GM18507 (cell line): ENCODE measurements at regions not wholly inside any gene's neighbourhood (a gene's known extent, or its start where the extent isn't known, plus 50 kb on each side); places are given as distances from the start of the nearest gene placed in this dataset.

Experiments
- DNase-seq: peaks from one replicate; pipeline ENCODE4 v3.0.0; 2011; ENCODE audit warnings: low read depth; ENCODE audit not compliant: insufficient read length; ENCODE audit errors: extremely low spot score
- FAIRE-seq: peaks from 2 replicates; lab custom pipeline; 2011; peaks lifted over from hg19 to GRCh38; lab: Jason Lieb, UNC

DNA sequence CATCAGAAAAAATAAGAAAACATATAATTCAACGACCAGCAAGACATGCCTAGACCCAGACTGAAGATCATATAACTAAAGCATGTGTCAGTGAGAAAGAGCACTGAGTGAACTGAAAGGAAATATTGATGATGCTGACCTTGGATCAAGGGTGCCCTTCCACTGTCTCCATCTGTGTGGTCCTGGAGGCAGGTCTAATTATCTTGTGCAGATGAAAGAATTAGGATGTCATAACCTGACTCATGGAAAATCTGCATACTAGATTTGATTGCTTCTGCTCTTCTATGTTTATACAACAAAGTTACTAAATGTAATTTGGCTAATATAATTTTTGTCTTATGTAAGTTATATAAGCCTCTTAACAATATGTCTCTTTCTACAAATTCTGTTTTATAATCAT is 264.6 kb upstream of the TGFBR2 start:
- no peak for FAIRE-seq
- DNase-seq = no peak

DNA sequence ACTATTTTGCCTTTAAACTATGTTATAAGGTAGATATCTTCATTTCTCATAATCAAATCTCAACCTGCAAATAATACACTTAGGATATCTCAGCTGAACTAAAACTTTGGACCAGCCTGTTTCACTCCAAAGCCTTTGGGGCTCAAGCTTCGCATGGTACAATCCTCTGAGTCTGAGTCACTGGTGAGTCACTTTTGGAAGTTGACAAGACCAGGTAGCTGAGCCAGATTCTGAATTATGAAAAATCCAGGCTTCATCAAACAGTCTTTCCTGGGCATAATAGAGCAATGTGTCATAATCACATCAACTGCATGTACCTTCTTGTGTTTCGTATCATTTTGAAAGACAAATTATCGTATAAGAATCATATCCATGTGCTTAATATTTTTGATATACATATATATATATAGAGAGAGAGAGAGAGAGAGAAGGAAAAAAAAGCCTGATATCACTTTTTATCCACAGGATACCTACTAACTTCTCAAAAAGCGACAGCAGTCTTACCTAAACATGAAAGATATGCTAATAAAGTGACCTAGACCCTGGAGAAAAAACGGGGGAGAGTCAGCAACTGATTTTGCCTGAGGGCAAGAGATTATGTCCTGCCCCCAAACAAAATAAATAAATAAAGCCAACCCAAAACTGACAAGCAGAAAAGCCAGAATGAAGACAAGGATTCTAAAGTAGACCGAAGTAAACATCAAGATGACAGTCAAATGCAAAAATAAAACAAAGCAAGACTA is 263.9 kb upstream of the TGFBR2 start:
- DNase-seq (no peak), FAIRE-seq (no peak)

DNA sequence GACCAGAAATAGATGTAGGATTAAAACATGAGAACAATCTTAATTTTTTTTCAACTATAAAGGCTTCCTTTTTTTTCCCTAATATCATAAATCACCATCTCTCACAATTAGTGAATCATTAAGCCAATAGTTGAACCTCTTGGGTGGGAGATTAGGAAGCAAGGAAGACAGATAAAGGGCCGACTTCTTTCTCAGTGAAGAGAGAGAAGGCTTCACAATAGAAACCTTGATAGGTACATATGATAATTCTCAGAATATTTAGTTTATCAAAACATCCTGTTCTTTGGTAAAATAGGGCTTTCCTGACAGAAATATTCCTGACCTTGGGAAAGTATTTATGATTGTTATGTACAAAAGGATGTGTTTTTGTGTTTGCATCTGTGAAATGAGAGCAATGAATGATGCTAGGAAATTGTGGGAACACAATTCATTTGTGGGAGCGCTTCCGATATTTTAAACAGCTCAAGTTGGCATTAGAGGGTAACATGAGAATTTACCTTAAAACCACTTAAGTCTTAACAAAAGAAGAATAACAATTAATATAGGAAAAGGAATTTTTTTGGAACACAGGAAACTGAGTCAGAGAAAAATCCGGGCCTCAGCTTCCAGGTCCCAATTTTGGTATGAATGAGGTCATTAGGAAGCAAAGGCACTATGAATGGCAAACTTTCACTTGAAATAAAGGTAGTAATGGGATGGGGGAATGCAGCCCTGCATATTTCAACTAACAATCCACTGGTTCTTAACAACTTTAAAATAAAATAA is 263.2 kb upstream of the TGFBR2 start:
- no peak for FAIRE-seq
- no peak for DNase-seq

- FAIRE-seq = no peak
Observed at GRCh38 chr3:30343861-30344260, 262.5 kb upstream of the TGFBR2 start.

DNA sequence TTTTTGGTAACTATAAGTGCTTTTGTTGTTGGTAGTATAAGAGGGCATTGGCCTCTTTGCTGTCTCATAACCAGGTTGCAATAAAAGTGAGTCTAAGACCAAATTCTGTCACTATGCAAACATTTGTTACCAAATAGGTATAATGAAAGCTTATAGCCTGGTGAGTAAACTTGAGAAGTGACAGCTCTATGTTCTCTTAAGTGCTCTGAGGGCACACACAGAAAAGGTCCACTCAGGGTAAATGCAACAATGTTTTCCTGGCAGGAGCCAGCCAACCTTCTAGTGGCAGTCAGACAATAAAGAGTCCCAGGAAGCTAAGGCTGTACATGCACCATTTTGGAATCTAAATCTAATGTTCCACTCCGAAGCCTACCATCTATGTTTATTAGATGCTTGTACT is 262.1 kb upstream of the TGFBR2 start:
- FAIRE-seq (no peak), DNase-seq (no peak)

More at GRCh38 chr3:30343861-30344260, 262.5 kb upstream of the TGFBR2 start:
- DNase-seq = no peak

- DNase-seq (no peak), FAIRE-seq (no peak)
Observed at GRCh38 chr3:30346933-30347320, 259.5 kb upstream of the TGFBR2 start.

GRCh38 chr3:30347679-30348216 is 258.7 kb upstream of the TGFBR2 start:
- no peak for FAIRE-seq
- DNase-seq = no peak

- no peak for DNase-seq
- FAIRE-seq = no peak
Observed at GRCh38 chr3:30349507-30349906, 256.9 kb upstream of the TGFBR2 start.

GRCh38 chr3:30350011-30350410 is 256.4 kb upstream of the TGFBR2 start:
- no peak for FAIRE-seq

GRCh38 chr3:30350901-30351300 is 255.5 kb upstream of the TGFBR2 start:
- no peak for DNase-seq
- no peak for FAIRE-seq

More at GRCh38 chr3:30350011-30350410, 256.4 kb upstream of the TGFBR2 start:
- DNase-seq = no peak

DNA sequence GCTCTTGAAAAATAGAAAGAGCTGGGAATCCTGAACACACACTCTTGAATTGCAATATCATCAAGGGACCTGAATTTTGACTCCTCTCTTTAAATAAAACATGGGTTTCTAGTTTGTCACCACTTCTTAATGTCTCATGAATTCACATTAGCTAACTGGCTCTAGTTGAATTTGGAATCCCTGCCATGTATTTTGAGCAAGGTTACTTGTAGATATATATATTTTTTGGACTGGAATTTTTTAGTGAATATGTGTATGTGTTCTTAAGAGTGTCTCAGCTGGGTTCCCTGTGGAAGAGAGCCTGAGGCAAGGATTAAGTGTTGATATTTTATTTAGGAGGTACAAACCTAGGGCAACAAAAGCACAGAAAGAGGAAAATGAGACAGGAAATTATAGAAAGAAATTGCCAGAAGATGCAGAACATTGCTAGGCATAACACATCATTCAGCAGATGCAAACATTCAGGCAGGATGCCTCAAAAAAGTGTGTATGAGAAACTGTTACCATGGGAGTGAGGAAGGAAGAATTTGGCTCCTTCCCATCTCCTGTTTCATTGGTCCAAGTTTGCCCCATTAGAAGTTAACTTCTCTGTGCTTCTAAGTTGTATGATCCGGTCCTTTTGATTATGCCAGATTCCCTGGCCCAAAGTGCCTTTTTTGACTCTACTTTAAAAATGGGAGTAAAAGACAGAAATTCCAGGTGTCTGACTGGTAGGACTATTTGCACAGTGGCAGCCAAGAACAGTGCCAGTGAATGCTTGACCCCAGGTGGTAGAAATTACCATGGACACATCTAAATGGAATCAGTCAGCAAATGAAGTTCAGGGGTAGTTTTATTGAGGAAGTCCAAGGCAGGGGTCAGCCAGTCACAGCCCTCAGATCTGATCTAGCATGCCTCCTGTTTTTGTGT is 253.7 kb upstream of the TGFBR2 start:
- no peak for FAIRE-seq
- DNase-seq = no peak

GRCh38 chr3:30353711-30354467 is 252.5 kb upstream of the TGFBR2 start:
- FAIRE-seq (peak; percentile 69), DNase-seq (peak; percentile 4)

DNA sequence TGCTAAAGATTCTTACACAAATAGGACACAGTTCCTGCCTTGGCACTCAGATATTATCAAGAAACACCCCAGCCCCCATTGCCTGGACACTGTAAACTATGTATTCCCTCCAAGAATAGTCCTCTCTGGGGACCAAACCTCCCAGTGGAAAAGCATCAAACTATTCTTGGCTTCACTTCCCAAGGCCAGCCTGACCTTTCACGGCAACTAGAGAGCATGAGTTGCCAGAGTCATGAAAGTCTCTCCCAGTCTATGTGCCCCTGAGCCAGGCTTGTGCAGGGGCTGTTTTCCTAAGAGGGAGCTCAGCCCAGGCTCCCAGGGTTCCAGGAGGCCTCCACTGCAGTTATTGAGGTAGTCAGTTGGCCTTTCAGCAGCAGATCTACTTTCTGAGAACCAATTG is 251.9 kb upstream of the TGFBR2 start:
- FAIRE-seq (no peak), DNase-seq (no peak)

DNA sequence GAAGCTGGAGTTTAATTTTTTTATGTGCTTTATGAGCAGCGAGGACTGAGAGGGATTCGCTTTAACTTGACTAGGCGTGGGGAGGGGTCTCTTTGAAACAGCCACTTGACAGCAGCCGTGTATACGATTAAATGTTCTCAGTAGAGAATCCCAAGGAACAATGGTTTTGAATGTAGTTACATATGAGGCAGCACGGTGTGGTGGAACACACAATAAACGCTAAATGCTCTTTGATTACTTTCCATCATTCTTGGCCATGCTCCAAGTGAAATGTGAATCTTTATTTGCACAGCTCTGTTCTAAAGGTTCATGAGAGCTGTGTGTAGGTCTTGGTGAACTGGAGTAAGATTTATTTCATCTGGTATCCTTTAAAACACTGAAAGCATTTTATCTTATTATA is 251.4 kb upstream of the TGFBR2 start:
- FAIRE-seq = no peak

GRCh38 chr3:30355622-30356021 is 250.8 kb upstream of the TGFBR2 start:
- FAIRE-seq = no peak
- DNase-seq = no peak

More for the DNA sequence above, 251.4 kb upstream of the TGFBR2 start:
- no peak for DNase-seq

DNA sequence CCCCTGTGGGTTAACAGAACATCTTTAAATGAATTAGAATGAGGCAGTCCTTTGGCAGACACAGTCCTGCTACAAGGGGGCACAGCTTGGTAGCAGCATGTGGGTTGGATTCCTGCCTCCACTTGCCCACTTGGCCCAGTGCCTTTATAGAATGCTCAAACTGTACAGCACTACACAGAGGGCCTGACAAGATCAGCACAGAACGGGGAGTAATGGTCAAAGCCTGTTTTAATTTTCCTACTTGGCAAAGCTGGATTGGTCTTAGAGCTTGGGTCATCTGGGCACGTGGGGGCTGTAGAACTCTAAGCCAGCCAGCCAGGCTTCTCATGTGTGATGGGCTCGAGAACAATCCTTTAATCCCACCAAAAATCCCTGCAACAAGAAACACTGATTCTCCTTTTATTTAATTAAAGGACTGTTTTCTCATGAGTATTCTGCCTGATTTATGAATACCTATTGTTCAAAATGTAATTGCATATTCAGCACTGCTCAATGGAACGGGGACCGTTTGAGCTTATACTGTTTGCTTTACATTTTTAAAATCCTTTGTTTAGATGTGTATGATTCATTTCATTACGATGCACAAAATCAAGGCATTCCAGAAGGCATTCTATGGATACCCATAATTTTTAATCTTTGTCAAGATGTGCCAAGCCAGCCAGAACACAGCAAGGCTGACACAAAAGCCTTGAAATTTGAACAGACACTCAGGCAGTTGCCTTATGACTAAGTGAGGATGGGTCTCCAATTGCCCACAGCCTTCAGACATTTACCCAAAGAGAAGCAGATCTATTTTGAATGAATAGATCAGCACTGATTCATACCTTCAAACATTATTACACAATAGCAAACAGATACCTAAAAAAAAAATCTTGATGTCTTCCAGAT is 249.3 kb upstream of the TGFBR2 start:
- FAIRE-seq (no peak), DNase-seq (no peak)

- DNase-seq = no peak
- FAIRE-seq = no peak
Observed at GRCh38 chr3:30357897-30358296, 248.5 kb upstream of the TGFBR2 start.

GRCh38 chr3:30358871-30359270 is 247.5 kb upstream of the TGFBR2 start:
- no peak for DNase-seq
- FAIRE-seq = no peak
